H1 (cell line): ENCODE measurements at regions not wholly inside any gene's neighbourhood (a gene's known extent, or its start where the extent isn't known, plus 50 kb on each side); places are given as distances from the start of the nearest gene placed in this dataset.

ENCODE experiments used
- CHD7 ChIP-seq: fragments of 300-600 bp; sonication (generic); IDR thresholded peaks from 2 replicates; pipeline ENCODE4 v1.7.1; 2012; ENCODE audit warnings: low read length, moderate library complexity, mild to moderate bottlenecking, inconsistent platforms; ENCODE audit not compliant: insufficient replicate concordance

DNA sequence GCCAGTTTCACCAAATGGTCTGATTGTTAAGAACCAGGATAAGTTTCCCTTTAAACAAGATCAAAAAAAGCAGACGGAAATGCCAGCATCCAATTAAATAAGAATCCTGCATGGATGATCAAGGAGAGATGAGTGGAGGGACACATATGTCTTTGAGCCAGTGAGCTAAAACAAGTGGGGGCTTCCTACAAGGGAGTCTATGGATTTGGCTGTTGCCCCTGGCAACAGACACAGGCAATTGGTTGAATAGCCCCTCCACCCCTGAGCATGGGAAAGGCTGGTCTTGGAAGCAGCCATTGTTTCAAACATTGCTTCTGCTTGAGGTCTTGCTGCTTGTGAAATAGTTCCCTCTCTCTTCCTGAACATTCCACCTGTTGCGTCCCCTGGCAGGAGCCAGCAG is 374.7 kb upstream of the ERCC4 start (continued):
- no peak for TF ChIP-seq CHD7
